A673 (cell line): ENCODE measurements at regions not wholly inside any gene's neighbourhood (a gene's known extent, or its start where the extent isn't known, plus 50 kb on each side); places are given as distances from the start of the nearest gene placed in this dataset.

Experiments
- BruUV-seq: library from RNA; stranded (reverse); fragments of 400-500 nt; replicated peaks from 2 replicates; lab custom pipeline; 2021; lab: Mats Ljungman, UMichigan
- CTCF ChIA-PET: fragments of 300-600 bp; sonication (Branson Sonifier 250); formaldehyde crosslinking; loops from one replicate; lab custom pipeline; 2022; ENCODE audit warnings: antibody characterized with exemption; lab: Charles Lee
- POLR2A ChIA-PET: fragments of 300-600 bp; sonication (Branson Sonifier 250); formaldehyde crosslinking; loops from one replicate; lab custom pipeline; 2022; ENCODE audit warnings: antibody characterized with exemption; ENCODE audit not compliant: low non-redundant PET; lab: Charles Lee
- DNase-seq: peaks from one replicate; pipeline ENCODE4 v3.0.0-alpha.2; 2015; ENCODE audit warnings: low spot score
- H3K27ac ChIP-seq: fragments of 200-600 bp; sonication (generic); 2 replicates; pipeline ENCODE4 v1.5.1; 2016; ENCODE audit warnings: mixed run types, low read depth, mild to moderate bottlenecking, mixed read lengths, antibody characterized with exemption, low read length; ENCODE audit not compliant: poor library complexity, severe bottlenecking
- H3K27me3 ChIP-seq: fragments of 200-600 bp; sonication (generic); replicated peaks from 2 replicates; pipeline ENCODE4 v1.6.1; 2017; ENCODE audit warnings: mixed run types, low read depth, mild to moderate bottlenecking, mixed read lengths, antibody characterized with exemption, low read length; ENCODE audit not compliant: insufficient read depth, poor library complexity
- H3K36me3 ChIP-seq: fragments of 200-600 bp; sonication (generic); 2 replicates; pipeline ENCODE4 v1.6.1; 2016; ENCODE audit warnings: mixed run types, mild to moderate bottlenecking, mixed read lengths, antibody characterized with exemption, low read length; ENCODE audit not compliant: insufficient read depth, poor library complexity, severe bottlenecking
- H3K4me1 ChIP-seq: fragments of 200-600 bp; sonication (generic); 2 replicates; pipeline ENCODE4 v1.6.1; 2017; ENCODE audit warnings: mixed run types, mild to moderate bottlenecking, mixed read lengths, antibody characterized with exemption, low read length; ENCODE audit not compliant: insufficient read depth, poor library complexity, severe bottlenecking
- H3K4me3 ChIP-seq: fragments of 200-600 bp; sonication (generic); 2 replicates; pipeline ENCODE4 v1.5.1; 2016; ENCODE audit warnings: low read depth, mixed run types, mild to moderate bottlenecking, mixed read lengths, low read length; ENCODE audit not compliant: poor library complexity, severe bottlenecking
- H3K9me3 ChIP-seq: fragments of 200-600 bp; sonication (generic); 2 replicates; pipeline ENCODE4 v1.6.1; 2016; ENCODE audit warnings: mixed run types, low read depth, mild to moderate bottlenecking, mixed read lengths, antibody characterized with exemption, low read length; ENCODE audit not compliant: poor library complexity, severe bottlenecking
- CTCF ChIP-seq: fragments of 300-800, 200-600 bp; sonication (generic); conservative IDR thresholded peaks from 2 replicates; pipeline ENCODE4 v1.5.1; 2017; ENCODE audit warnings: low read depth, mild to moderate bottlenecking, antibody characterized with exemption, low read length, moderate library complexity, mixed read lengths
- EZH2 ChIP-seq: fragments of 200-600 bp; sonication (generic); IDR thresholded peaks from 2 replicates; pipeline ENCODE4 v1.6.1; 2017; ENCODE audit warnings: borderline replicate concordance, low read depth, mild to moderate bottlenecking, mixed read lengths, antibody characterized with exemption, low read length; ENCODE audit not compliant: poor library complexity, severe bottlenecking
- intact Hi-C: fragments of 100-400 bp; cut with micrococcal nuclease; formaldehyde crosslinking; loops from one replicate; pipeline ENCODE4 v1.10.0; 2022; ENCODE audit not compliant: unreplicated experiment

- TF ChIP-seq CTCF, result no peak
- H3K36me3 ChIP-seq, result no peaks in the 10 kb centered on the region
- H3K4me3 ChIP-seq, result no peak overlapping the region
- BruUV-seq, result no TSS peak
- CTCF ChIA-PET, result no interaction called here
- H3K4me1 ChIP-seq, result peaks cover 4% of the 10 kb centered on the region
- H3K27ac ChIP-seq, result no peak overlapping the region
- POLR2A ChIA-PET, result no interaction called here
- DNase-seq, result no peak
- no peaks in the 10 kb centered on the region for H3K9me3 ChIP-seq
- intact Hi-C loops, result no loop called here
- H3K27me3 ChIP-seq, result no peaks in the 10 kb centered on the region
Measured at GRCh38 chr5:116731432-116731831, 156.8 kb upstream of the SEMA6A start.

GRCh38 chr5:116730706-116731105 lies 156.1 kb upstream of the SEMA6A start:
- no peak for TF ChIP-seq CTCF
- no peak for TF ChIP-seq EZH2
- peaks cover 4% of the 10 kb centered on the region for H3K4me1 ChIP-seq
- BruUV-seq, result no TSS peak
- no peak for DNase-seq
- H3K27ac ChIP-seq, result no peak overlapping the region
- ChIA-PET POLR2A (no interaction called here), CTCF (no interaction called here)
- no peaks in the 10 kb centered on the region for H3K9me3 ChIP-seq
- H3K27me3 ChIP-seq, result no peaks in the 10 kb centered on the region
- no peaks in the 10 kb centered on the region for H3K36me3 ChIP-seq
- intact Hi-C loops, result no loop called here
- H3K4me3 ChIP-seq, result no peak overlapping the region

- no peak overlapping the region for H3K4me3 ChIP-seq
- TF ChIP-seq CTCF (no peak), EZH2 (no peak)
- H3K36me3 ChIP-seq, result no peaks in the 10 kb centered on the region
- ChIA-PET POLR2A (no interaction called here), CTCF (no interaction called here)
- no peak overlapping the region for H3K27ac ChIP-seq
- H3K4me1 ChIP-seq, result peaks cover 4% of the 10 kb centered on the region
- no TSS peak for BruUV-seq
- intact Hi-C loops, result no loop called here
- H3K27me3 ChIP-seq, result no peaks in the 10 kb centered on the region
- no peaks in the 10 kb centered on the region for H3K9me3 ChIP-seq
- DNase-seq, result no peak
Measured at GRCh38 chr5:116730185-116730584, 155.6 kb upstream of the SEMA6A start.
